Activated naive CD8-positive, alpha-beta T cell treated with anti-CD3 and anti-CD28 coated beads, Interleukin-2, amount 50 U/mL, for 24 hours (primary cell): ENCODE measurements at regions not wholly inside any gene's neighbourhood (a gene's known extent, or its start where the extent isn't known, plus 50 kb on each side); places are given as distances from the start of the nearest gene placed in this dataset.

Experiments used
- ATAC-seq: fragments of 150-1000 bp; cut with Tn5 transposase; one replicate; pipeline ENCODE4 v1.10.0; 2021
- DNase-seq: peaks from one replicate; pipeline ENCODE4 v3.0.0; 2021
- H3K27ac Mint-ChIP-seq: one replicate; pipeline ENCODE4 v1.8.0; 2021; ENCODE audit warnings: mild to moderate bottlenecking, mixed read lengths
- H3K27me3 Mint-ChIP-seq: one replicate; pipeline ENCODE4 v1.8.0; 2021; ENCODE audit warnings: mixed read lengths
- H3K36me3 Mint-ChIP-seq: one replicate; pipeline ENCODE4 v1.8.0; 2021; ENCODE audit warnings: low read depth, mixed read lengths
- H3K4me1 Mint-ChIP-seq: one replicate; pipeline ENCODE4 v1.8.0; 2021; ENCODE audit warnings: mixed read lengths
- H3K4me3 Mint-ChIP-seq: one replicate; pipeline ENCODE4 v1.8.0; 2021; ENCODE audit warnings: mild to moderate bottlenecking, moderate library complexity, mixed read lengths
- H3K9me3 Mint-ChIP-seq: one replicate; pipeline ENCODE4 v1.8.0; 2021; ENCODE audit warnings: mixed read lengths

- Mint-ChIP-seq H3K27ac (peak overlapping the region; percentile 80), H3K27me3 (no peaks in the 10 kb centered on the region), H3K4me3 (no peak overlapping the region), H3K4me1 (peaks cover 40% of the 10 kb centered on the region), H3K36me3 (peaks cover 2% of the 10 kb centered on the region), H3K9me3 (peaks cover 4% of the 10 kb centered on the region)
- ATAC-seq: peak; percentile 10
- DNase-seq: no peak
Measured at GRCh38 chr6:14865531-14866100, 380.3 kb upstream of the JARID2 start.

DNA sequence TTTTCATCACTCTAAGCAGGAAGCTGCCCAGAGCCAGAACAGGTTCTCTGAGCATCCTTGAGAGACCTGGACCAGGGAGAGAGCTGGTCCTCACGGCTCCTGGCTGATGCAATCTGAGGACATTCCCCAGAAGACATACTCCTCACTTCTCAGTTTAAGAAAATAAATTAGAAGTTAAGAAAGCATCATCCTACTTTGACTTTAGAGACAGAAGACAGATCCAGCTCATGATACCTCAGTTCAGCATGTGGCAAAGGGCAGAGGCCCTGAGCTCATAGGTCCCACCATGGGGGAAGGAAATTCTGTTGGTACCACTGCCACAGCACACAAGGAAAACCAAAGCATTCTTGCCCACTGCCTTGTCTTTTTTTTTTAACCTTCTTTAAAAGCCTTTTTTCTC, 378.1 kb upstream of the JARID2 start:
- Mint-ChIP-seq H3K4me1 (peaks cover 41% of the 10 kb centered on the region), H3K4me3 (no peak overlapping the region), H3K27me3 (no peaks in the 10 kb centered on the region), H3K27ac (peak overlapping the region; percentile 56), H3K36me3 (peaks cover 3% of the 10 kb centered on the region), H3K9me3 (peaks cover 4% of the 10 kb centered on the region)
- DNase-seq (no peak), ATAC-seq (no peak)

GRCh38 chr6:14871221-14871620, 374.6 kb upstream of the JARID2 start:
- DNase-seq (no peak), ATAC-seq (no peak)
- Mint-ChIP-seq H3K27me3 (no peaks in the 10 kb centered on the region), H3K4me1 (peaks cover 55% of the 10 kb centered on the region), H3K9me3 (no peaks in the 10 kb centered on the region), H3K36me3 (peaks cover 1% of the 10 kb centered on the region), H3K4me3 (no peak overlapping the region), H3K27ac (peak overlapping the region; percentile 59)

DNA sequence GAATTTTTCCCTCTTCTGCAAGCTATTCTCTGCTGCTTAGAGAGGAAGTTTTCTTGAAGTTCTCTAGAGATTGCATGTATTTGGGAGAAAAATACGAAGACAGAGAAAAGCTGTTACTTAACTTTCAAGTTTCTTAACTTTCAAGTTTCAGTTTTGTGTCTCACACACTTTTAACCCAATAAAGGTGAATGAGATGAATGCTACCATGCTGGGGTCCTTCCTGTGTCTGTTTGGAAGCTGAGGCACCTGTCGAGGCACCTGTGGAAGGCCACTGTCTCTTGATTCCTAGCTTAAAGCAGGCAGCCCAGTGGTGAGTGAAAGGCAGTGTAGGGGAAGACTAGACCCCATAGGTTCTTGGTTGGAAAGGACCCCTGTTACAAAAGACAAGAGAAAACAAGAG, 372.8 kb upstream of the JARID2 start:
- no peaks in the 10 kb centered on the region for H3K9me3 Mint-ChIP-seq
- H3K36me3 Mint-ChIP-seq: peaks cover 1% of the 10 kb centered on the region
- H3K27me3 Mint-ChIP-seq: no peaks in the 10 kb centered on the region
- ATAC-seq (no peak), DNase-seq (no peak)
- peaks cover 70% of the 10 kb centered on the region for H3K4me1 Mint-ChIP-seq
- no peak overlapping the region for H3K4me3 Mint-ChIP-seq
- H3K27ac Mint-ChIP-seq: peak overlapping the region; percentile 72

GRCh38 chr6:14873781-14874441, 372.0 kb upstream of the JARID2 start:
- Mint-ChIP-seq H3K36me3 (peaks cover 1% of the 10 kb centered on the region), H3K4me3 (no peak overlapping the region), H3K27me3 (no peaks in the 10 kb centered on the region), H3K4me1 (peaks cover 78% of the 10 kb centered on the region), H3K27ac (peak overlapping the region; percentile 99), H3K9me3 (no peaks in the 10 kb centered on the region)
- ATAC-seq (no peak), DNase-seq (no peak)

DNA sequence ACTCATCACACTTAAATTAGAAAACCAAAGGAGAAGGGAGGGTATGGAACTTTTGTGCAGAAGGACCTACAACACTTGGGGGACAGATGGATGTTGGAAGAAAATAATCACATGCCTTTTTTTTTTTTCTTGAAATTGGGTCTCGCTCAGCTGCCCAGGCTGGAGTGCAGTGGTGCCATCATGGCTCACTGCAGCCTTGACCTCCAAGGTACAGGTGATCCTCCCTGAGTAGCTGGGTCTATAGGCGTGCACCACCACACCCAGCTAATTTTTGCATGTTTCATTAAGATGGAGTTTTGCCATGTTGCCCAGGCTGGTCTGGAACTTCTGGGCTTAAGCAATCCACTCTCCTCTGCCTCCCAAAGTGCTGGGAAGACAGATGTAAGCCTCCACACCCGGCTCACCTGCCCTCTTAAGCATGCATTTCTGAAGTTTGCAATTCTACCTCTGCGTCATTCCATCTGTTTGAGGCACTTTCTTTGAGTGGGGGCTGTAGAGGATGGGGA, 370.8 kb upstream of the JARID2 start:
- no peak for DNase-seq
- Mint-ChIP-seq H3K27me3 (no peaks in the 10 kb centered on the region), H3K9me3 (no peaks in the 10 kb centered on the region), H3K27ac (peak overlapping the region; percentile 99), H3K4me3 (no peak overlapping the region), H3K36me3 (peaks cover 1% of the 10 kb centered on the region), H3K4me1 (peaks cover 81% of the 10 kb centered on the region)
- ATAC-seq: no peak

- peak; percentile 42 for DNase-seq
- Mint-ChIP-seq H3K36me3 (peaks cover 1% of the 10 kb centered on the region), H3K4me1 (peaks cover 82% of the 10 kb centered on the region), H3K4me3 (peak overlapping the region; percentile 47), H3K9me3 (no peaks in the 10 kb centered on the region), H3K27me3 (no peaks in the 10 kb centered on the region), H3K27ac (peak overlapping the region; percentile 99)
- ATAC-seq: peak; percentile 69
Measured at GRCh38 chr6:14875481-14876063, 370.3 kb upstream of the JARID2 start.

- H3K27me3 Mint-ChIP-seq: no peaks in the 10 kb centered on the region
- DNase-seq: peak; percentile 43
- H3K27ac Mint-ChIP-seq: peak overlapping the region; percentile 99
- no peaks in the 10 kb centered on the region for H3K36me3 Mint-ChIP-seq
- H3K4me3 Mint-ChIP-seq: peak overlapping the region; percentile 56
- peak; percentile 68 for ATAC-seq
- H3K9me3 Mint-ChIP-seq: no peaks in the 10 kb centered on the region
- H3K4me1 Mint-ChIP-seq: peaks cover 80% of the 10 kb centered on the region
Measured at GRCh38 chr6:14876778-14877613, 368.9 kb upstream of the JARID2 start.

DNA sequence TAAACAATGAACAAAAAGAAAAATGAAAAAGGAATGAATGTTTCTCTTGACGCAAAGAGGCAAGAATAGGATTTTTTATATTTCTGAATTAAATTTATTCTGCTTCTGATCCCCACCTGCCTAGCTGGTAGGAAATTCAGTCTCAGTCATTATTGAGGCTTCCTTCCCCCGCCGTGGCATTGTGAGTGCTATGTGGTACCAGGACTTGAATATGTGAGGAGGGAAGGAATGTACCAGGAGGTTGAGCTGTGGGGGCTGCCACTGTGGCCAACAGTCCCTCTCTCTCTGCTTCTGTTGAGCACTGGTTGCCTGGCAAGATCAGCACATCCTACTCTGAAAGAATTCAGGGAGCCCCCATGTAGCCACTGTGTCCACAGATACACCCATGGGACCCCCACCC, 368.1 kb upstream of the JARID2 start:
- no peaks in the 10 kb centered on the region for H3K9me3 Mint-ChIP-seq
- peaks cover 74% of the 10 kb centered on the region for H3K4me1 Mint-ChIP-seq
- peak overlapping the region; percentile 99 for H3K27ac Mint-ChIP-seq
- no peak for ATAC-seq
- H3K4me3 Mint-ChIP-seq: peak overlapping the region; percentile 56
- H3K27me3 Mint-ChIP-seq: no peaks in the 10 kb centered on the region
- no peaks in the 10 kb centered on the region for H3K36me3 Mint-ChIP-seq
- no peak for DNase-seq

GRCh38 chr6:14880052-14880451, 365.8 kb upstream of the JARID2 start:
- no peak for ATAC-seq
- H3K4me1 Mint-ChIP-seq: peaks cover 52% of the 10 kb centered on the region

GRCh38 chr6:14880677-14881076, 365.2 kb upstream of the JARID2 start:
- H3K27ac Mint-ChIP-seq: no peak overlapping the region

More at GRCh38 chr6:14880052-14880451, 365.8 kb upstream of the JARID2 start:
- Mint-ChIP-seq H3K4me3 (no peak overlapping the region), H3K9me3 (no peaks in the 10 kb centered on the region), H3K27ac (no peak overlapping the region), H3K27me3 (no peaks in the 10 kb centered on the region), H3K36me3 (no peaks in the 10 kb centered on the region)
- DNase-seq: no peak

DNA sequence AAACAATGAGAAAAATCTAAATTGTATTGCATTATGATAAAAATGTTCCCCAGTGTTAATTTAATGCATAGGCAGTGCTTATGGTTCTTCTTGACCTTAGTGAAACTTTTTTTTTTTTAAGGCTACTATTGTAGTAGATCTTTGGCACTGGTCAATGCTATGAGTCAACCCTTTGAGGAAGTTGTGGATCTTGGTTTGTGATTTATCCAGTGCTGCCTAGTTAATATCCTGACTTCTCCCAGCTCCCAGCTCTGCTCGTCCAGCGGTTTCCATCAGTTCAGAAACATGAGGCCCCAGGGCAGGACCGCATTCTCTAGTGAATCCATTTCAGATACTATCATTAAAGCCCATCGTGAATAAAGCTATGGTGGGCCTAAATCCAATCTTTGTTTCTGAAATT, 364.5 kb upstream of the JARID2 start:
- no peaks in the 10 kb centered on the region for H3K9me3 Mint-ChIP-seq
- peaks cover 41% of the 10 kb centered on the region for H3K4me1 Mint-ChIP-seq
- no peak overlapping the region for H3K4me3 Mint-ChIP-seq
- no peaks in the 10 kb centered on the region for H3K36me3 Mint-ChIP-seq
- no peak for DNase-seq
- H3K27ac Mint-ChIP-seq: no peak overlapping the region
- no peaks in the 10 kb centered on the region for H3K27me3 Mint-ChIP-seq
- no peak for ATAC-seq

More at GRCh38 chr6:14880677-14881076, 365.2 kb upstream of the JARID2 start:
- DNase-seq (no peak), ATAC-seq (no peak)
- no peaks in the 10 kb centered on the region for H3K27me3 Mint-ChIP-seq
- no peaks in the 10 kb centered on the region for H3K9me3 Mint-ChIP-seq
- H3K36me3 Mint-ChIP-seq: no peaks in the 10 kb centered on the region
- peaks cover 48% of the 10 kb centered on the region for H3K4me1 Mint-ChIP-seq
- H3K4me3 Mint-ChIP-seq: no peak overlapping the region

GRCh38 chr6:14882394-14883026, 363.4 kb upstream of the JARID2 start:
- Mint-ChIP-seq H3K9me3 (no peaks in the 10 kb centered on the region), H3K36me3 (no peaks in the 10 kb centered on the region), H3K4me3 (no peak overlapping the region), H3K27me3 (no peaks in the 10 kb centered on the region), H3K4me1 (peaks cover 30% of the 10 kb centered on the region), H3K27ac (peak overlapping the region; percentile 0)
- ATAC-seq (no peak), DNase-seq (no peak)

DNA sequence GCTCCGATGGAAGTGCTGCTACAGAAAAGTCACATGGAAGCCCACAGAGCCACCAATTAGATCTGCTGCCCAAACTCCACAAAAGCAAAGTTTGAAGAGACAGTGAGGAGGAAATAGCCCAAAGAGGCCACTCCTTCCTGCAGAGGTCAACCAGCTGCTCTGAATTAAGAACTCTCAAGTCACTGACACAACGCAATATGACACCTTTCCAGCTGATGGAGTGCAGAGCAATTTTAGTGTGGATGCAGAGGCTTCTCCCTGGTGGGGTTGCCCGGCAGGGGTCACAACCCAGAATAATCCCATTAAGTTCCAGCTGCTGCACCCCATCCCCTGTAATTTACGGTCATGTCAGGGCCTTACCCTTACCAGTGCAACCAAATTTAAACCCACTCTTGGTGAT, 361.9 kb upstream of the JARID2 start:
- Mint-ChIP-seq H3K9me3 (no peaks in the 10 kb centered on the region), H3K27me3 (no peaks in the 10 kb centered on the region), H3K4me3 (no peak overlapping the region), H3K4me1 (peaks cover 15% of the 10 kb centered on the region), H3K27ac (peak overlapping the region; percentile 10), H3K36me3 (no peaks in the 10 kb centered on the region)
- no peak for DNase-seq
- no peak for ATAC-seq
